SK-N-SH treated with all-trans-retinoic acid at 6 μM for 48 hours (cell line): ENCODE measurements at regions not wholly inside any gene's neighbourhood (a gene's known extent, or its start where the extent isn't known, plus 50 kb on each side); places are given as distances from the start of the nearest gene placed in this dataset.

Source experiments
- ARNTL ChIP-seq: fragments of 450-650 bp; formaldehyde crosslinking; IDR thresholded peaks from 2 replicates; pipeline ENCODE4 v1.5.0; 2020; ENCODE audit warnings: low read depth, mild to moderate bottlenecking, moderate library complexity, borderline replicate concordance
- OSR1 ChIP-seq: fragments of 250-450 bp; sonication (Bioruptor Pico); IDR thresholded peaks from 2 replicates; pipeline ENCODE4 v1.8.0; 2022; ENCODE audit warnings: moderate library complexity, mild to moderate bottlenecking, inconsistent platforms
- PATZ1 ChIP-seq: fragments of 250-450 bp; sonication (Bioruptor Pico); IDR thresholded peaks from 2 replicates; pipeline ENCODE4 v1.8.0; 2020; ENCODE audit warnings: mild to moderate bottlenecking, moderate library complexity, borderline replicate concordance
- RARB ChIP-seq: fragments of 250-450 bp; sonication (Bioruptor Pico); IDR thresholded peaks from 2 replicates; pipeline ENCODE4 v1.8.0; 2021; ENCODE audit warnings: mild to moderate bottlenecking, moderate library complexity
- ZFP3 ChIP-seq: fragments of 250-450 bp; sonication (Bioruptor Pico); IDR thresholded peaks from 2 replicates; pipeline ENCODE4 v1.5.0; 2020; ENCODE audit warnings: mild to moderate bottlenecking, moderate library complexity
- ZNF8 ChIP-seq: fragments of 450-650 bp; formaldehyde crosslinking; IDR thresholded peaks from 2 replicates; pipeline ENCODE4 v1.5.0; 2020; ENCODE audit warnings: mild to moderate bottlenecking, moderate library complexity

DNA sequence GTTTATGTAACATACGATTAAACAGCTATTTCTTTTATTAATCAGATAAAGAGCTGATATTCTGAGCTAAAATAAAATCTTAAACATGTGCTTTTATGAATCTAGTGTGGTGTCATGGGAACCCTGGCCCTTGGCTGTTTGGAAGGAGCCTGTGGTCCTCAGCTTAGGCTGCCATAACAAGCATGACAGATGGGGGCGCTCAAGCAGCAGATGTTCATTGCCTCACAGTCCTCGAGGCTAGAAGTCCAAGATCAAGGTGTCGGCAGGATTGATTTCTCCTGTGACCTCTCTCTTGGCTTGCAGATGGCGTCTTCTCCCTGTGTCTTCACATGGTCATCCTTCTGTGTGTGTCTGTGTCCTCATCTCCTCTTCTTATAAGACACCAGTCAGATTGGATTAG, 448.2 kb downstream of the GADD45G start:
- TF ChIP-seq PATZ1 (CRISPR knock-in tag) (no peak), ZFP3 (CRISPR knock-in tag) (no peak), ARNTL (CRISPR knock-in tag) (no peak), ZNF8 (CRISPR knock-in tag) (no peak), RARB (CRISPR knock-in tag) (no peak), OSR1 (no peak)
